ENCODE measurements at regions not wholly inside any gene's neighbourhood (a gene's known extent, or its start where the extent isn't known, plus 50 kb on each side); places are given as distances from the start of the nearest gene placed in this dataset.
A peak's percentile ranks its signal among the peaks of the same experiment; 100 is the strongest.
"Not testable (repeated sequence)": the region's sequence is repeated elsewhere in the genome, so short reads cannot be mapped to it uniquely, and the experiment has no call there.

DNA sequence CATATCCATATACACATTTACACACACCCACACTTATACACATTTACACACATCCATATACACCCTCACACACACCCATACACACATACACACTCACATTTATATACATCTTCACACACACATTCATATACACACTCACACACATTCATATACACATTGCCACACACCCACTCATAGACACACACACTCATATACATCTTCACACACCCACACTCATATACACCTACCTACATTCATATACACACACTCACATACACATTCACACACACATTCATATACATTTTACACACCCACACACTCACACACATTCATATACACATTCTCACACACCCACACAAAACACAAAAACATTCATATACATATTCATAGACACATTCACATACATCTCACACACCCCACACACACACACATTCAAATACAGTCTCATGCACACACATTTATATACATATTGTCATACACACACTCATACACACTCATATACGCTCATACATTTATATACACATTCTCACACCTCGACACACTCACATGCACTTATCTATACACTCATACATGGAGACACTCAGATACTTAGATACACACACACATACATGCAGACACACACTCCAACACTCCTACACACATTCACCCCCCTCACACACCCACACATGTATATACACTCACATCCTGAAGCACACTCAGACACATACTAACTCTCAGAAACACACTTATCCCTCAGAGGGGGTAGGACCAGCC lies 82.1 kb downstream of the MRPL14 start:
- Mint-ChIP-seq H3K9me3 (no peaks in the 10 kb centered on the region), H3K4me3 (no peak overlapping the region), H3K27ac (no peak overlapping the region), H3K36me3 (no peaks in the 10 kb centered on the region), H3K27me3 (peaks cover 0 to 7% of the 10 kb centered on the region in 2 donors), H3K4me1 (ENCODE audit: low read depth in 2 of 2) (peaks cover 4 to 5% of the 10 kb centered on the region in 2 donors)
- no peak for ATAC-seq
- no peak for DNase-seq (ENCODE audit: low spot score)

DNA sequence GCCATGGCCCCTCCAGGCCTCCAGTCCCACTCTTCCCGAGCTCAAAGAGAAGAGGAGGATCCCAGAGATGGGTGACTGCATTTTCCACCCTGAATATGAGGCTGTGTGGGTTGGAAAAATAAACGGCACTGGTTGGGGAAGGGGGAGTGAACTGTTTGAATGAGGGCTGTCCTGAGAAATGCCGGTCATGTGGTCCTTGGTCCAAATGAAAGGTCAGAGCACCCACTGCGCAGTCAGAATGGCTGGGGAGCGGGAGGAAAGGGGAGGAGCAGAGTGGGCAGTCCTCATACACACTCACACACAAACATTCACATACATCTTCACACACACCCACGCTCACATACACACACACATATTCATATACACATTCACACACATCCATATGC lies 83.1 kb downstream of the MRPL14 start:
- H3K4me1 Mint-ChIP-seq (ENCODE audit: low read depth in 2 of 2): peaks cover 2 to 3% of the 10 kb centered on the region in 2 donors
- no peak for ATAC-seq
- H3K36me3 Mint-ChIP-seq: no peaks in the 10 kb centered on the region
- H3K4me3 Mint-ChIP-seq: no peak overlapping the region
- H3K27ac Mint-ChIP-seq: no peak overlapping the region
- DNase-seq (ENCODE audit: low spot score): no peak
- H3K27me3 Mint-ChIP-seq: peaks cover 0 to 5% of the 10 kb centered on the region in 2 donors
- no peaks in the 10 kb centered on the region for H3K9me3 Mint-ChIP-seq

DNA sequence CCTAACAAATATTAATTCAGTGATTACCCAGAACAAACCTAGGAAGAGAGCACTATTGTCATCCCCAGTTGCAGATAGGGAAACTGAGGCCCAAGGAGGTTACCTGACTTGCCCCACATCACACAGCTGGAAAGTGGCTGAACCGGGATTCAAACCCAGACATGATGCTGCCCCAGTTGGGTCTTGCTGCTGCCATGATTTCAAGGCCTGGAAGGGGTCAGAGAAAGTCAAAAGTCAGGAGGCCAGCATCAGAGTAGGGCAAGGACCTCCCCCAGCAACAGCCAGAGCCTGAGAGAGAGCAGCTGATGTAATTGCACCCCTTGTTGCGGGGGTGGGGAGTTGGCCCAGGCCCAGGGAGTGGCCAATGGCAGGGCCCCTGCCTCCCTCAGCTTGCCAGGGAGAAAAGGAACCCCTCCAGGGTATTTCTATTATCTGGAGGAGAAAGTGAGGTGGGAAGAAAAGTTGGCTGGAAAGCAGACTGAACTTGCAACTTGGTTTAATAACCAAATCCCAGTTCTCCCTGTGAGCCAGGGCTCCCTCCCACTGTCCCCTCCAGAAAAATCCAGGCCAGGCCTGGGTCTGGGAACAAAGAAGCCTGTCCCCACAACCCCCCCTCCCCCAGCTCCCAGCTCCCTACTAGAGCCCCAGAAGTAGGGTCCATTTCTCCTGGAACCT lies 83.6 kb downstream of the MRPL14 start:
- H3K27me3 Mint-ChIP-seq: peaks cover 0 to 4% of the 10 kb centered on the region in 2 donors
- H3K36me3 Mint-ChIP-seq: no peaks in the 10 kb centered on the region
- ATAC-seq: no peak
- H3K27ac Mint-ChIP-seq: no peak overlapping the region
- H3K4me3 Mint-ChIP-seq: no peak overlapping the region
- no peaks in the 10 kb centered on the region for H3K9me3 Mint-ChIP-seq
- DNase-seq (ENCODE audit: low spot score): no peak
- H3K4me1 Mint-ChIP-seq (ENCODE audit: low read depth in 2 of 2): no peaks in the 10 kb centered on the region

DNA sequence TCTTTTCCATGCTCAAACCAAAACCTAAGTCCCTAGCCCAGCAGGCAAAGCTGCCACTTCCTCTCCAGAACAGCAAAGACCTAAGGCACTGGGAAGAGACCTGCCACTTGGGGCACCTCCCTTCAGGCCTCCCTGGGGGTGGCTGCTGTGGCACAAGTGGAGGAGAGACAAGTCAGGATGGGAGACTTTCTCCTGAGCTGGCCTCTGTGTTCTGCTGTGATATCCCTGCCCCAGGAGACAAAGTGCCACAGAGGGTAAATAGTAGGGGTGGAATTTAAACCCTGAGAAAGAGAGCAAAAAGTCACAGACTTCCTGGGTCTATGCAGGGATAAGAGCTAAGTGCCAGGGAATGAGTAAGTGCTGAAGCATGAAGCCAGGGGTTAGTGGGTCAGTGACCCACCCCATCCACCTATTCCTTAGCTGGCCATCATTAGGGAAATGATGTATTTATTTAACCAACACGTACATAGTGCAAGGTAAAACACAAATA lies 84.2 kb downstream of the MRPL14 start:
- no peaks in the 10 kb centered on the region for H3K4me1 Mint-ChIP-seq (ENCODE audit: low read depth in 2 of 2)
- no peaks in the 10 kb centered on the region for H3K9me3 Mint-ChIP-seq
- DNase-seq (ENCODE audit: low spot score): no peak
- H3K36me3 Mint-ChIP-seq: no peaks in the 10 kb centered on the region
- no peak for ATAC-seq
- H3K27ac Mint-ChIP-seq: no peak overlapping the region
- H3K4me3 Mint-ChIP-seq: no peak overlapping the region
- H3K27me3 Mint-ChIP-seq: peaks cover 0 to 4% of the 10 kb centered on the region in 2 donors

DNA sequence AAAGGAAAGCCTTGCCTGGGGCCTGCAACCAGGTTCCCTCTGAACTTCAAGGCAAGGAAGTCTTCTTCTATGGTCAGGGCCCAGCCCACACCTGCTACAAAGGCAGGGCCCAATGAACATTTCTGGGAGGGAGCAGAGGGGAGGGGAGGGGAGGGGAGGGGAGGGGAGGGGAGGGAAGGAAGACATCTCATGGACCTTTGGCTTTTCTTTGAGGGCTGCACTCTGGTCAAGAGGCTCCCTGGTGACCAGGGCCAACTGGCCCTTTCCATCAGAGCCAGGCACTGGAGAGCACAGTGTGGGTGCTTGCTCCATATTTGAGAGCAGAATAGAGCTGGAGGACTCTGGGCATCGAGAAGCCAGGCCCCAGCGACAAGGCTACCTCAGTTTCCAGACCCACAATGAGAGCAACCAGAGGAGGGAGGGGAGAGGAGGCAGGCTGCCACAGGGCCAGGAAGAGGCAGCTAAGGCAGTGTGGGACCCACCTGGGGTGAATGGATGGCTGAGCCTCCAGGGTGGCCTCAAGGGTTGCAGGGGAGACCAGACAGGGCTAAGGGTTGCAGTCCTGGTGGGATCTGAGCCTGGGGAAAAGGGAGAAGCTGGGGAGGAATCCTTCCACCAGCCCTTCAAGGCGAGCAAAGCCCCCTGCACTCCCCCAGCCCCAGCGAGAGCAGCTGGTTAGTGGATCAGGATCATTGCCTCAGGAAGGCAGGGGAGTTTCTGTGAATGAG lies 84.8 kb downstream of the MRPL14 start:
- ATAC-seq (no peak), DNase-seq (ENCODE audit: low spot score) (peak; percentile 41)
- no peaks in the 10 kb centered on the region for H3K4me1 Mint-ChIP-seq (ENCODE audit: low read depth in 2 of 2)
- no peaks in the 10 kb centered on the region for H3K36me3 Mint-ChIP-seq
- H3K27ac Mint-ChIP-seq: no peak overlapping the region
- H3K9me3 Mint-ChIP-seq: no peaks in the 10 kb centered on the region
- no peak overlapping the region for H3K4me3 Mint-ChIP-seq
- H3K27me3 Mint-ChIP-seq: peaks cover 0 to 4% of the 10 kb centered on the region in 2 donors

DNA sequence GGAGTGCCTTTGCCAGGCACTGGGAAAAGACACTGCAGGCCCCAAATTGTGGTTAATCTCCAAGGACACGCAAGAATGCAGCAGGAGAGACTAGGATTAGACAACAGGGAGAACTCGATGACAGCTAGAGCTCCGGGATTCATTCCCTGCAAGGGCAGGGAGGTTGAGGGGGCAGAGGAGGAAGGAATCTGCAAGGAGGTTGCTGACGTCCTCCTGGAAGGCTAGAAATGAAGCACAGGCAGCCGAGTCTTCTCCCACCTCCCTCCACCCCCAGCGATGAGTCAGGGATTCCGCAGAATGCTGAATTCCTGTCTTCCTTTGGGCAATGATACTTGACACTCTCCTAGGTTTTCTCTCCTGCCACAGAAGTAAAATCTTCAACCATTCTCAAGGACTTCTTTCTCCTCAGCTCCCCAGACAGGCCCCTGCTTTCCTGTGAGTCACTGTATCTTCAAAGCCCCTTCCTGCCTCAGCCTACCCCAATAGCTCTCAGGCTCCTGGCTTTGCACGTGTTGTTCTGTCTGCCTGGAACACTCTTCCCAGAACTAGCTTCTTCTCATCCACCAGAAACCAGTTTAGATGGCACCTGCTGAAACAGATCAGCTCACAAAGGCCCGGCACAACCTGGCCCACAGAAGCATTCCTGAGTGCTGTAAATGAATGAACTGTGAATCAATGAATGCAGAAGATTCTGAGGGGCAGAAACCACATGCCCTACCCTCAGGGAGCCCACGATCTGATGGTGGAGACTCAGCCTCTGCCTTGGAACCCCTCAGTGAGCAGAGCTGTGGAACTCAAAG lies 85.6 kb downstream of the MRPL14 start:
- peak; percentile 26 for DNase-seq (ENCODE audit: low spot score)
- no peaks in the 10 kb centered on the region for H3K4me1 Mint-ChIP-seq (ENCODE audit: low read depth in 2 of 2)
- H3K36me3 Mint-ChIP-seq: no peaks in the 10 kb centered on the region
- ATAC-seq: no peak
- no peaks in the 10 kb centered on the region for H3K9me3 Mint-ChIP-seq
- H3K27ac Mint-ChIP-seq: no peak overlapping the region
- peaks cover 0 to under 1% of the 10 kb centered on the region in 2 donors for H3K27me3 Mint-ChIP-seq
- no peak overlapping the region for H3K4me3 Mint-ChIP-seq

DNA sequence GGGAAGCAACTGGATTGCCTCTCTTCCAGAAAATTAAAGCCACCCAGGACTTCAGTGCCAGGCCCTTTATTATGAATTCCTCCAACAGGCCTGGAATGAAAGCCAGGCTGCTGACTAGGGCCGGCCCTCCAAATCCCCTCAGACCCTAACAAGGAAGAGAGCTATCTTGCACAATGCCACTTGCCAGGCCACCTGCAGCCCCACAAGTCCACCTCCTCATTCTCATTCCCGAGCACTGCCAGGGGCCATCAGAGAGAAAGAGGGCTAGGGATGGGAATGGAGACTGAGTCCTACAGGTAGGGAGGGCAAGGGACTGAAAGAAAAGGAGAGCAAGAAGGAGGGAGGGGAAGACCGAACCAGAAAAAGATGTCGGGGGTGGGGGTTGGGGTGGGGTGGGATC lies 86.5 kb downstream of the MRPL14 start:
- Mint-ChIP-seq H3K27ac (no peak overlapping the region), H3K9me3 (no peaks in the 10 kb centered on the region), H3K4me3 (no peak overlapping the region)

DNA sequence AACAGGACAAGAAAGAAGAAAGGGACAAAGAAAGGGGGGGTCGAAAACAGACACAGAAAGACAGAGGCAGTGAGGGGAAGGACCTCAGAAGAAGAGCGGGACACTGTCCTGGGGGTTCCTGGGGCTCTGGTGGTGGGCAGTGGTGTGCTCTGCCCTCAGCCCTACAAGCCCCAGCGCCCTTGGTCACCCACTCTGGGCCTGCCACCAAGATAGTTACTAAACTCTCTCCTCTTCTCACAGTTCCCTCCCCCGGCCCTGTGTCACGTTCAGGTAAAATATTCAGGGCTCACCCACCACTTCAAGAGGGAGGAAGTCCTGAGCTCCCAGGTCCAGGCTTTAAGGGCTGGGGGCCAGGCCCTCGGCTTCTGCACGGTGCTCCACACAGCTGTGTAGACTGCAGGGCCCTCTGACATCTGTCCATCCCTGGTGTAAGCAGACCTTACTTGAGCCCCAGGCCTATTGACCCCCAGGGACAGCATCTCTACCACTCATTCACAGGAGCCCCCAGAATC lies 87.4 kb downstream of the MRPL14 start:
- peaks cover 4 to 9% of the 10 kb centered on the region in 2 donors for H3K4me1 Mint-ChIP-seq (ENCODE audit: low read depth in 2 of 2)
- H3K4me3 Mint-ChIP-seq: no peak overlapping the region
- no peaks in the 10 kb centered on the region for H3K9me3 Mint-ChIP-seq
- DNase-seq (ENCODE audit: low spot score): no peak
- no peak for ATAC-seq
- no peaks in the 10 kb centered on the region for H3K36me3 Mint-ChIP-seq
- no peak overlapping the region for H3K27ac Mint-ChIP-seq
- peaks cover 10 to 13% of the 10 kb centered on the region in 2 donors for H3K27me3 Mint-ChIP-seq

More for the DNA sequence above, 86.5 kb downstream of the MRPL14 start:
- H3K27me3 Mint-ChIP-seq: peaks cover 5 to 9% of the 10 kb centered on the region in 2 donors
- H3K36me3 Mint-ChIP-seq: no peaks in the 10 kb centered on the region
- DNase-seq (ENCODE audit: low spot score) (peak; percentile 18), ATAC-seq (no peak)
- peaks cover under 1 to 4% of the 10 kb centered on the region in 2 donors for H3K4me1 Mint-ChIP-seq (ENCODE audit: low read depth in 2 of 2)

DNA sequence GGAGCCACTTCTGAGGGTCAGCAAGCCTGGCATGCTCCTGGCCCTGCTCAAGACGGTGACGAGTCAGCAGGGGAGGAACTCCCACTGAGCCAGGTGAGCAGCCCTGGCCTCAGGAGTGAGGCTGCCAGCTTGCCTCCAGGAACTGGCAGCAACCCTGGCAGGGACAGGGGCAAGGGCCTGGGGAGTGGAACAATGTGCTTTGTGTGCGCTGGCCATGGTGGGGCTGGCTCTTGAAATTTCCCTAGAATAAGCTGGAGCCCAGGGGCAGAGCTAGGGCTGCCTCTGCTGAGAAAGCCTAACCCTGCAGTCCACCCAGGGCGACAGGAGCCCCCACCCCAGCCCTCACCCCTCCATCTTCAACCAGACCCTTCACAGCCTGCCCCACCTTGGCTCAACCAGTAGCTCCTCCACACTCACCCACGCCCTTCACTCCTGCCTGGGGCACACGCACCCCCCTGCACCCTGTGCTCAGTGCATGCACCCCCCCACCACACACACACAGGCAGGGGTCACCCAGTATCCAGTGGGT lies 88.0 kb downstream of the MRPL14 start:
- peaks cover 4 to 12% of the 10 kb centered on the region in 2 donors for H3K4me1 Mint-ChIP-seq (ENCODE audit: low read depth in 2 of 2)
- H3K4me3 Mint-ChIP-seq: no peak overlapping the region
- ATAC-seq (no peak), DNase-seq (ENCODE audit: low spot score) (no peak)
- H3K36me3 Mint-ChIP-seq: no peaks in the 10 kb centered on the region
- no peaks in the 10 kb centered on the region for H3K9me3 Mint-ChIP-seq
- H3K27ac Mint-ChIP-seq: no peak overlapping the region
- peaks cover 11 to 13% of the 10 kb centered on the region in 2 donors for H3K27me3 Mint-ChIP-seq

DNA sequence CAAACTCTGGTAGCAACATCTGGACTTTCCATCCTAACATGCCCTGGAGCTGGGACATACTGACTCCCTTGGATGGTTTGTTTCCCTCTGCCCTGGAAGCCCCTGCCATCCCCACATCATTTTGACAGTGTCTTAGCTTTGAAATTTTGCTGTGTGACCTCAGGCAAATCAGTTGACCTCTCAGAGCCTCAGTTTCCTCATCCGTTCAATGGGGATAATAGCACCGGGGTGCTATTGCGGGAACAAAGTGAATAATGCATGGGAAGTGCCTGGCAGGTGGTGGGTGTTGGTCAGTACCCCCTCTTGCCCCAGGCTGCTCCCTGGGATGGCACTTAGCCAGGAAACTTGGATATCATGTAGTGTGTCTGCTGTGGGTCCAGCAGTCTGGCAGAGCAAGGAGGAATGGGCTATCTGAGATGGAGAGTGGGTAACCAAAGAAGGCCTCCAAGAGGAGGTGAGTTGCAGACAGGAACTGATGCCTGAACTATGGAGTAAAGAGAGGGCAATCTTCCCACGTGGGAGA lies 88.6 kb downstream of the MRPL14 start:
- peaks cover 4 to 12% of the 10 kb centered on the region in 2 donors for H3K4me1 Mint-ChIP-seq (ENCODE audit: low read depth in 2 of 2)
- no peak for ATAC-seq
- no peaks in the 10 kb centered on the region for H3K36me3 Mint-ChIP-seq
- H3K4me3 Mint-ChIP-seq: no peak overlapping the region
- no peak overlapping the region for H3K27ac Mint-ChIP-seq
- DNase-seq (ENCODE audit: low spot score): no peak
- no peaks in the 10 kb centered on the region for H3K9me3 Mint-ChIP-seq
- peaks cover 11 to 13% of the 10 kb centered on the region in 2 donors for H3K27me3 Mint-ChIP-seq

DNA sequence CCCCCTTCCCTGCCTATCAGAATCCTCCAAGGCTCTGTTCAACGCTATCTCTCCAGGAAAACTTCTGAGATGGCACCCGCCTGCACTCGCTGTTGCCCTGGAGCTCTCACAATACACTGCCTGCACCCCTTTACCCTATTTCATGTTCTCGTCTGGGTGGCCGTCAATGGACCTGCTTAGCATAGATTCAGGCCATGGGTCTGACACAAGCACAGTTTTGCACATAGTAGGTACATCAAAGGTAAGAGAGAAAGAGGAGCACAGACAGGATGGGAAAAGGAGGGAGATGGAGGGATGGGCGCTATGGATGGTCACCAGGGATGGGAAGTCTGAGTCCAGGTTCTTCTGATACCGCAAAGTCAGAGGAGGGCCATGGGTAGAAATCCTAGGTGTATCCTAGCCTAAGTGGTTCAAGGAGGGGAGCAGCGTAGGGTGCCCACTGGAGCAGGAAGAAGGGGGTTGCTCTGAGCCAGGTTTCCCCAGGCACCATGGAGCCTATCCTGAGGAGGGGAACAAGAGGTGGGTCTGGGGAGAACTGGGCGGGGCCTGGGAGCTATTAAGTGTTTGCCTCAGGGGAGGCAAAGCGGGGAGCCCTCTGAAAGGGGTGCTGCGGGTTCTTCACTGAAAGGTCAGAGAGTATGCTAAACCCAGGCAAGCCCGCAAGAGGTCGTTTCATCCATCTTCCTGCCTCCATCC lies 89.3 kb downstream of the MRPL14 start:
- DNase-seq (ENCODE audit: low spot score): no peak
- Mint-ChIP-seq H3K27me3 (peaks cover 11 to 13% of the 10 kb centered on the region in 2 donors), H3K36me3 (no peaks in the 10 kb centered on the region), H3K9me3 (no peaks in the 10 kb centered on the region), H3K4me1 (ENCODE audit: low read depth in 2 of 2) (peaks cover 4 to 12% of the 10 kb centered on the region in 2 donors), H3K27ac (no peak overlapping the region), H3K4me3 (no peak overlapping the region)
- ATAC-seq: no peak

DNA sequence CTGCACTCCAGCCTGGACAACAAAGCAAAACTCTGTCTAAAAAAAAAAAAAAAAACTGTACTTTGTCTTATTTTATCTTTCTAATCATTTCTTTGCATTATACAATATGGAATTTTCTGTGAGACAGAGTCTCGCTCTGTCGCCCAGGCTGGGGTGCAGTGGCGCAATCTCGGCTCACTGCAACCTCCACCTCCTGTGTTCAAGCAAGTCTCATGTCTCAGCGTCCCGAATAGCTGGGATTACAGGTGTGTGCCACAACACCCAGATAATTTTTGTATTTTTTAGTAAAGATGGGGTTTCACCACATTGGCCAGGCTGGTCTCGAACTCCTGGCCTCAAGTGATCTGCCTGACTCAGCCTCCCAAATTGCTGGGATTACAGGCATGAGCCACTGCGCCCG lies 90.0 kb downstream of the MRPL14 start:
- Mint-ChIP-seq H3K4me1 (ENCODE audit: low read depth in 2 of 2) (peaks cover 4 to 12% of the 10 kb centered on the region in 2 donors), H3K27me3 (peaks cover 11 to 13% of the 10 kb centered on the region in 2 donors)
- not testable (repeated sequence) for H3K27ac Mint-ChIP-seq; H3K9me3 Mint-ChIP-seq; H3K4me3 Mint-ChIP-seq; H3K36me3 Mint-ChIP-seq; DNase-seq (ENCODE audit: low spot score); ATAC-seq
